Spleen (tissue), 11 donors: ENCODE measurements at regions not wholly inside any gene's neighbourhood (a gene's known extent, or its start where the extent isn't known, plus 50 kb on each side); places are given as distances from the start of the nearest gene placed in this dataset.

Source experiments
- DNase-seq: peaks from one replicate; pipeline ENCODE4 v3.0.0-alpha.2; 2020
- H3K27ac ChIP-seq, 8 donors: fragments of 200-600 bp; sonication (generic) in 7 of 8; 1 replicate in 4 of 8; 2 replicates in 4 of 8; pipeline versions ENCODE4 v1.5.0 to v1.8.0; 2016 to 2021; ENCODE audit warnings: inconsistent platforms in 4 of 8, mild to moderate bottlenecking in 4 of 8, moderate library complexity in 1 of 8
- H3K27me3 ChIP-seq, 7 donors: fragments of 200-600 bp; sonication (generic) in 6 of 7; replicated peaks in 1 of 7; 1 replicate in 4 of 7; 2 replicates in 3 of 7; pipeline versions ENCODE4 v1.5.0 to v1.8.0; 2016 to 2021; ENCODE audit warnings: inconsistent platforms in 3 of 7, mild to moderate bottlenecking in 1 of 7
- H3K36me3 ChIP-seq, 6 donors: fragments of 200-600 bp; sonication (generic) in 5 of 6; 1 replicate in 4 of 6; 2 replicates in 2 of 6; pipeline versions ENCODE4 v1.5.0 to v1.8.0; 2016 to 2021; ENCODE audit warnings: inconsistent platforms in 2 of 6
- H3K4me1 ChIP-seq, 6 donors: fragments of 200-600 bp; sonication (generic) in 5 of 6; 1 replicate in 3 of 6; 2 replicates in 3 of 6; pipeline versions ENCODE4 v1.5.0 to v1.8.0; 2016 to 2021; ENCODE audit warnings: inconsistent platforms in 3 of 6
- H3K4me3 ChIP-seq, 8 donors: fragments of 200-600 bp; sonication (generic) in 7 of 8; 1 replicate in 4 of 8; 2 replicates in 4 of 8; pipeline versions ENCODE4 v1.5.0 to v1.8.0; 2016 to 2021; ENCODE audit warnings: inconsistent platforms in 4 of 8, mild to moderate bottlenecking in 4 of 8, moderate library complexity in 2 of 8
- H3K9me3 ChIP-seq, 8 donors: fragments of 200-600 bp; sonication (generic) in 7 of 8; 1 replicate in 4 of 8; 2 replicates in 4 of 8; pipeline versions ENCODE4 v1.5.0 to v1.8.0; 2016 to 2021; ENCODE audit warnings: inconsistent platforms in 4 of 8
- CTCF ChIP-seq, 11 experiments: fragments of 200-600 bp in 7 of 11; fragments of 450-650 bp in 4 of 11; sonication (generic) in 4 of 11; IDR thresholded peaks in 8 of 11; conservative IDR thresholded peaks in 3 of 11; 1 replicate in 7 of 11; 2 replicates in 4 of 11; pipeline versions ENCODE4 v1.4.0 to v1.8.0; 2016 to 2021; ENCODE audit warnings: antibody characterized with exemption in 11 of 11, inconsistent platforms in 4 of 11, mild to moderate bottlenecking in 1 of 11
- POLR2A ChIP-seq, 3 donors: fragments of 450-650 bp; IDR thresholded peaks; one replicate each; pipeline ENCODE4 v1.5.1; 2017; ENCODE audit warnings: antibody characterized with exemption in 3 of 3, mild to moderate bottlenecking in 1 of 3
- POLR2AphosphoS5 ChIP-seq, 3 donors: sonication (generic); formaldehyde crosslinking; IDR thresholded peaks; one replicate each; pipeline ENCODE4 v1.5.1; 2017; ENCODE audit warnings: antibody characterized with exemption in 3 of 3
- WGBS, 5 donors: extraction: QIAGEN DNeasy Blood & Tissue Kit in 3 of 5; methylation state at CpG; one replicate each; pipeline versions ENCODE4 v1.1.5 to v1.1.7; 2013 to 2018; 5-methylcytosine and 5-hydroxymethylcytosine counted together
- intact Hi-C: fragments of 100-400 bp; cut with DNase I; formaldehyde crosslinking; loops from one replicate; pipeline ENCODE4 v1.15.0; 2023; ENCODE audit warnings: low total_unique reads
- donor health status: healthy with polysubstance abuse.
- donor health status: DM: no; HTN: no; CAD: no; lungs with moderate emphysema.
- donor health status: DM: no; HTN: no; CAD: no.
- donor health status: Bipolar disorder and iron deficiency.
- donor health status: healthy.
- donor health status: DM: no; HTN: no; CAD: no.
- donor health status: DM: yes; HTN: yes; CAD: no.

- no peak overlapping the region for H3K4me3 ChIP-seq
- H3K27me3 ChIP-seq = no peaks in the 10 kb centered on the region
- no peaks in the 10 kb centered on the region for H3K36me3 ChIP-seq
- 71 to 96% (median 80%) methylated on average over 2 of the region's 2 CpGs for WGBS, 5 donors
- H3K27ac ChIP-seq = no peak overlapping the region
- no peak for TF ChIP-seq CTCF (IDR thresholded peaks at IDR 0.05 in 8 of 11, conservative IDR thresholded peaks at IDR 0.05 in 3 of 11)
- no peak for TF ChIP-seq POLR2A (IDR thresholded peaks at IDR 0.05)
- no peak for TF ChIP-seq POLR2AphosphoS5 (IDR thresholded peaks at IDR 0.05)
- no peaks in the 10 kb centered on the region for H3K4me1 ChIP-seq
- intact Hi-C loops = no loop called here
- no peak for DNase-seq
- H3K9me3 ChIP-seq = no peaks in the 10 kb centered on the region
Measured at GRCh38 chr3:144557515-144557914, 585.9 kb downstream of the DIPK2A start.

GRCh38 chr3:144564011-144564410, 592.4 kb downstream of the DIPK2A start:
- Histone ChIP-seq H3K27me3 (no peaks in the 10 kb centered on the region), H3K27ac (no peak overlapping the region), H3K4me1 (no peaks in the 10 kb centered on the region), H3K4me3 (no peak overlapping the region), H3K36me3 (no peaks in the 10 kb centered on the region), H3K9me3 (no peaks in the 10 kb centered on the region)
- intact Hi-C loops = no loop called here
- WGBS, 5 donors = 84 to 89% (median 85%) methylated on average over 3 of the region's 3 CpGs
- no peak for DNase-seq
- TF ChIP-seq POLR2AphosphoS5 (IDR thresholded peaks at IDR 0.05) (no peak), POLR2A (IDR thresholded peaks at IDR 0.05) (no peak), CTCF (IDR thresholded peaks at IDR 0.05 in 8 of 11, conservative IDR thresholded peaks at IDR 0.05 in 3 of 11) (no peak)

- Histone ChIP-seq H3K27ac (no peak overlapping the region), H3K4me1 (no peaks in the 10 kb centered on the region), H3K27me3 (no peaks in the 10 kb centered on the region), H3K4me3 (no peak overlapping the region), H3K36me3 (no peaks in the 10 kb centered on the region), H3K9me3 (no peaks in the 10 kb centered on the region)
- 76 to 100% (median 86%) methylated on average over 1 of the region's 1 CpG for WGBS, 5 donors
- no peak for DNase-seq
- intact Hi-C loops = no loop called here
- no peak for TF ChIP-seq POLR2A (IDR thresholded peaks at IDR 0.05)
- TF ChIP-seq POLR2AphosphoS5 (IDR thresholded peaks at IDR 0.05) = no peak
- TF ChIP-seq CTCF (IDR thresholded peaks at IDR 0.05 in 8 of 11, conservative IDR thresholded peaks at IDR 0.05 in 3 of 11) = no peak
Measured at GRCh38 chr3:144566320-144566719, 594.7 kb downstream of the DIPK2A start.

GRCh38 chr3:144569651-144570050, 598.0 kb downstream of the DIPK2A start:
- TF ChIP-seq POLR2A (IDR thresholded peaks at IDR 0.05) = no peak
- no peak for TF ChIP-seq CTCF (IDR thresholded peaks at IDR 0.05 in 8 of 11, conservative IDR thresholded peaks at IDR 0.05 in 3 of 11)
- no peak for TF ChIP-seq POLR2AphosphoS5 (IDR thresholded peaks at IDR 0.05)
- Histone ChIP-seq H3K9me3 (no peaks in the 10 kb centered on the region), H3K36me3 (no peaks in the 10 kb centered on the region), H3K27ac (no peak overlapping the region), H3K27me3 (no peaks in the 10 kb centered on the region), H3K4me1 (no peaks in the 10 kb centered on the region), H3K4me3 (no peak overlapping the region)
- 77 to 95% (median 90%) methylated on average over 1 of the region's 1 CpG for WGBS, 5 donors
- intact Hi-C loops = no loop called here
- DNase-seq = no peak
